Endothelial cell of umbilical vein (primary cell): ENCODE measurements at regions not wholly inside any gene's neighbourhood (a gene's known extent, or its start where the extent isn't known, plus 50 kb on each side); places are given as distances from the start of the nearest gene placed in this dataset.

ENCODE experiments used
- BruUV-seq: library from RNA; stranded (reverse); fragments of 400-500 nt; replicated peaks from 2 replicates; lab custom pipeline; 2021; lab: Mats Ljungman, UMichigan
- CTCF ChIA-PET: fragments of 300-600, 350-600 bp; sonication (Branson Sonifier 250); formaldehyde crosslinking; loops from one replicate; lab custom pipeline; 2021; ENCODE audit warnings: antibody characterized with exemption, inconsistent platforms; lab: Charles Lee
- POLR2A ChIA-PET: fragments of 300-600, 350-600 bp; sonication (Branson Sonifier 250); formaldehyde crosslinking; loops from one replicate; lab custom pipeline; 2021; ENCODE audit warnings: antibody characterized with exemption, inconsistent platforms; lab: Charles Lee
- DNase-seq: peaks from one replicate; pipeline ENCODE4 v3.0.0-alpha.2; 2011; ENCODE audit warnings: low read depth, low spot score
- FAIRE-seq: peaks from 2 replicates; lab custom pipeline; 2011; peaks lifted over from hg19 to GRCh38; lab: Jason Lieb, UNC
- H2AFZ ChIP-seq: 2 replicates; pipeline ENCODE4 v1.6.0; 2012; ENCODE audit warnings: low read depth, low read length, control low read depth, inconsistent platforms
- H3K27ac ChIP-seq: 2 replicates; pipeline ENCODE4 v1.5.1; 2011; ENCODE audit warnings: low read depth, mild to moderate bottlenecking, control low read depth, low read length, moderate library complexity; ENCODE audit not compliant: insufficient read depth
- H3K27me3 ChIP-seq, 2 experiments: 2 replicates each; pipeline versions ENCODE4 v1.6.0 to v1.6.1; 2011; ENCODE audit warnings: low read length in 2 of 2, mixed read lengths in 1 of 2; ENCODE audit not compliant: control insufficient read depth in 2 of 2, insufficient read depth in 2 of 2
- H3K36me3 ChIP-seq, 2 experiments: 2 replicates in 1 of 2; 3 replicates in 1 of 2; pipeline ENCODE4 v1.5.1; 2011; ENCODE audit warnings: low read length in 2 of 2, mild to moderate bottlenecking in 1 of 2, moderate library complexity in 1 of 2; ENCODE audit not compliant: control insufficient read depth in 2 of 2, insufficient read depth in 2 of 2; ENCODE audit errors: extremely low read depth in 1 of 2
- H3K4me1 ChIP-seq: 3 replicates; pipeline ENCODE4 v1.5.1; 2011; ENCODE audit warnings: mild to moderate bottlenecking, low read length; ENCODE audit not compliant: control insufficient read depth, insufficient read depth; ENCODE audit errors: extremely low read depth
- H3K4me2 ChIP-seq: 2 replicates; pipeline ENCODE4 v1.6.1; 2011; ENCODE audit warnings: low read length, control low read depth, mixed read lengths; ENCODE audit not compliant: insufficient read depth
- H3K4me3 ChIP-seq, 3 experiments: fragments of 200-600 bp in 1 of 3; sonication (generic), shearing (Covaris generic) in 1 of 3; replicated peaks in 1 of 3; 2 replicates each; pipeline ENCODE4 v1.5.1; 2011 to 2016; ENCODE audit warnings: control low read depth in 3 of 3, low read length in 3 of 3, mild to moderate bottlenecking in 2 of 3, inconsistent platforms in 1 of 3, low read depth in 1 of 3, moderate library complexity in 1 of 3; ENCODE audit not compliant: insufficient read depth in 1 of 3
- H3K79me2 ChIP-seq: 2 replicates; pipeline ENCODE4 v1.6.0; 2012; ENCODE audit warnings: low read length, inconsistent platforms; ENCODE audit not compliant: control insufficient read depth, insufficient read depth
- H3K9ac ChIP-seq: replicated peaks from 2 replicates; pipeline ENCODE3; 2011; ENCODE audit warnings: low read length, control low read depth; ENCODE audit not compliant: insufficient read depth; ENCODE audit errors: extremely low read depth
- H3K9me1 ChIP-seq: replicated peaks from 3 replicates; pipeline ENCODE4 v1.6.0; 2011; ENCODE audit warnings: mild to moderate bottlenecking, low read length; ENCODE audit not compliant: control insufficient read depth, insufficient read depth; ENCODE audit errors: extremely low read depth
- H3K9me3 ChIP-seq: replicated peaks from 2 replicates; pipeline ENCODE4 v1.5.1; 2012; ENCODE audit warnings: low read length, inconsistent platforms; ENCODE audit not compliant: control insufficient read depth, insufficient read depth
- H4K20me1 ChIP-seq: replicated peaks from 2 replicates; pipeline ENCODE3; 2011; ENCODE audit warnings: mild to moderate bottlenecking, low read length; ENCODE audit not compliant: control insufficient read depth, insufficient read depth; ENCODE audit errors: extremely low read depth
- EZH2 ChIP-seq: IDR thresholded peaks from 2 replicates; pipeline ENCODE4 v1.6.1; 2012; ENCODE audit warnings: borderline replicate concordance, low read depth, mild to moderate bottlenecking, moderate library complexity, low read length, inconsistent platforms; ENCODE audit not compliant: severe bottlenecking
- FOS ChIP-seq: IDR thresholded peaks from 2 replicates; pipeline ENCODE4 v1.6.1; 2011; ENCODE audit warnings: mild to moderate bottlenecking, low read length, moderate library complexity, borderline replicate concordance; ENCODE audit not compliant: insufficient read depth
- GATA2 ChIP-seq: IDR thresholded peaks from 2 replicates; pipeline ENCODE4 v1.7.0; 2011; ENCODE audit warnings: low read depth, mild to moderate bottlenecking, moderate library complexity, mixed read lengths, low read length; ENCODE audit not compliant: insufficient read length, insufficient read depth
- JUN ChIP-seq: IDR thresholded peaks from 2 replicates; pipeline ENCODE4 v1.6.1; 2011; ENCODE audit warnings: borderline replicate concordance, low read depth; ENCODE audit not compliant: insufficient read length, insufficient read depth
- MYC ChIP-seq: IDR thresholded peaks from one replicate; pipeline ENCODE4 v1.6.1; 2011; ENCODE audit warnings: mild to moderate bottlenecking, low read depth, low read length
- POLR2A ChIP-seq: IDR thresholded peaks from 2 replicates; pipeline ENCODE4 v1.6.1; 2012; ENCODE audit warnings: low read depth, mild to moderate bottlenecking, control low read depth, low read length
- POLR2AphosphoS5 ChIP-seq: IDR thresholded peaks from 2 replicates; pipeline ENCODE4 v1.6.1; 2012; ENCODE audit warnings: low read depth, mild to moderate bottlenecking, control low read depth, low read length, moderate library complexity; ENCODE audit not compliant: insufficient read depth
- dilution Hi-C: fragments of 300-500 bp; cut with MboI; formaldehyde crosslinking; loops from one replicate; pipeline ENCODE4 v1.15.0; 2019; ENCODE audit warnings: low sequenced_read_pairs; ENCODE audit not compliant: extremely low pct_ligation_motif_present
- intact Hi-C: fragments of 100-400 bp; cut with micrococcal nuclease; formaldehyde crosslinking; loops from one replicate; pipeline ENCODE4 v1.10.0; 2022
- TF ChIP-seq, protein P1 (sequence below): IDR thresholded peaks from 2 replicates; pipeline ENCODE4 v1.6.1; 2011; ENCODE audit not compliant: insufficient read depth, insufficient read length
- TF ChIP-seq, protein P2 (sequence below), 2 donors: IDR thresholded peaks; 1 replicate in 1 of 2; 2 replicates in 1 of 2; pipeline ENCODE4 v1.5.1; 2011; ENCODE audit warnings: low read length in 2 of 2, mild to moderate bottlenecking in 2 of 2, moderate library complexity in 2 of 2, control low read depth in 1 of 2, inconsistent platforms in 1 of 2, low read depth in 1 of 2; ENCODE audit not compliant: insufficient read depth in 1 of 2; ENCODE audit errors: extremely low read depth in 1 of 2

DNA sequence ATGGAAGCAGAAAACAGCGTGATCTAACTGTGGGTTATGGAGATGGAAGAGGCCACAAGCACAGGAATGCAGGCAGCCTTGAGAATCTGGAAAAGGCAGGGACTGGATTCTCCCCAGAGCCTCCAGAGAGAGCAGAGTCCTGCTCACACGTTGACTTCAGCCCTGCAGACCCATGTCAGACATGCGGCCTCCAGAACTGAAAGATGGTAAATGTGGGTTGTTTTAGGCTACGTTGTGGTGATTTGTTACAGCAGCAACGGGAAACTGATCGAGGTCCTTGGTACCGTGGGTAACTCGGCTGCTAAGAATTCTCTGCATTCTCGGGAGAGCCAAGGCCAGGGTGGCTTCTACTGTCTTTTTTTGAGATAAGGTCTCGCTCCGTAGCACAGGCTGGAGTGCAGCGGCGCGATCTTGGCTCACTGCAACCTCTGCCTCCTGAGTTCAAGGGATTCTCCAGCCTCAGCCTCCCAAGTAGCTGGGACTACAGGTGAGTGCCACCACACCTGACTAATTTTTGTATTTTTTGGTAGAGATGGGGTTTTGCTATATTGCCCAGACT is 97.1 kb downstream of the ACKR3 start:
- dilution Hi-C loops = no loop called here
- BruUV-seq = no TSS peak

More for the DNA sequence above, 97.1 kb downstream of the ACKR3 start:
- Histone ChIP-seq H3K27me3 (no peaks in the 10 kb centered on the region), H3K9me1 (no peaks in the 10 kb centered on the region), H2AFZ (no peak overlapping the region), H3K4me2 (no peak overlapping the region), H3K9ac (no peak overlapping the region), H3K9me3 (no peaks in the 10 kb centered on the region), H3K4me1 (no peaks in the 10 kb centered on the region), H4K20me1 (no peaks in the 10 kb centered on the region), H3K27ac (no peak overlapping the region), H3K79me2 (no peaks in the 10 kb centered on the region), H3K36me3 (no peaks in the 10 kb centered on the region), H3K4me3 (no peak overlapping the region)
- intact Hi-C loops = no loop called here
- FAIRE-seq (no peak), DNase-seq (no peak)
- TF ChIP-seq FOS = no peak
- TF ChIP-seq, protein P1, sequence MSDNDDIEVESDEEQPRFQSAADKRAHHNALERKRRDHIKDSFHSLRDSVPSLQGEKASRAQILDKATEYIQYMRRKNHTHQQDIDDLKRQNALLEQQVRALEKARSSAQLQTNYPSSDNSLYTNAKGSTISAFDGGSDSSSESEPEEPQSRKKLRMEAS = no peak
- no peak for TF ChIP-seq POLR2AphosphoS5
- no peak for TF ChIP-seq POLR2A
- no peak for TF ChIP-seq JUN
- TF ChIP-seq EZH2 = no peak
- TF ChIP-seq MYC = no peak
- TF ChIP-seq, protein P2, sequence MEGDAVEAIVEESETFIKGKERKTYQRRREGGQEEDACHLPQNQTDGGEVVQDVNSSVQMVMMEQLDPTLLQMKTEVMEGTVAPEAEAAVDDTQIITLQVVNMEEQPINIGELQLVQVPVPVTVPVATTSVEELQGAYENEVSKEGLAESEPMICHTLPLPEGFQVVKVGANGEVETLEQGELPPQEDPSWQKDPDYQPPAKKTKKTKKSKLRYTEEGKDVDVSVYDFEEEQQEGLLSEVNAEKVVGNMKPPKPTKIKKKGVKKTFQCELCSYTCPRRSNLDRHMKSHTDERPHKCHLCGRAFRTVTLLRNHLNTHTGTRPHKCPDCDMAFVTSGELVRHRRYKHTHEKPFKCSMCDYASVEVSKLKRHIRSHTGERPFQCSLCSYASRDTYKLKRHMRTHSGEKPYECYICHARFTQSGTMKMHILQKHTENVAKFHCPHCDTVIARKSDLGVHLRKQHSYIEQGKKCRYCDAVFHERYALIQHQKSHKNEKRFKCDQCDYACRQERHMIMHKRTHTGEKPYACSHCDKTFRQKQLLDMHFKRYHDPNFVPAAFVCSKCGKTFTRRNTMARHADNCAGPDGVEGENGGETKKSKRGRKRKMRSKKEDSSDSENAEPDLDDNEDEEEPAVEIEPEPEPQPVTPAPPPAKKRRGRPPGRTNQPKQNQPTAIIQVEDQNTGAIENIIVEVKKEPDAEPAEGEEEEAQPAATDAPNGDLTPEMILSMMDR (IDR thresholded peaks at IDR 0.05; ENCODE audit: extremely low read depth in 1 of 2, insufficient read depth in 1 of 2, low read depth in 1 of 2, low read length in 2 of 2) = no peak
- no peak for TF ChIP-seq GATA2
- ChIA-PET POLR2A (no interaction called here), CTCF (no interaction called here)
